Aorta (tissue), 5 donors: ENCODE measurements at regions not wholly inside any gene's neighbourhood (a gene's known extent, or its start where the extent isn't known, plus 50 kb on each side); places are given as distances from the start of the nearest gene placed in this dataset.
"Not testable (repeated sequence)": the region's sequence is repeated elsewhere in the genome, so short reads cannot be mapped to it uniquely, and the experiment has no call there.

Experiments used
- ATAC-seq: fragments of 200-7000 bp; cut with Tn5 transposase; one replicate; pipeline ENCODE4 v1.9.1; 2022; ENCODE audit warnings: moderate library complexity; ENCODE audit not compliant: low FRiP score
- DNase-seq, 2 donors: peaks; one replicate each; pipeline ENCODE4 v3.0.0-alpha.2; 2020
- H3K27ac ChIP-seq, 2 donors: one replicate each; pipeline ENCODE4 v1.5.1; 2013; ENCODE audit warnings: low read length in 2 of 2, mild to moderate bottlenecking in 2 of 2, moderate library complexity in 2 of 2, control low read depth in 1 of 2, inconsistent platforms in 1 of 2, low read depth in 1 of 2
- H3K27me3 ChIP-seq, 2 donors: one replicate each; pipeline ENCODE4 v1.6.1; 2013; ENCODE audit warnings: control low read depth in 1 of 2, low read length in 1 of 2, mild to moderate bottlenecking in 1 of 2, moderate library complexity in 1 of 2; ENCODE audit not compliant: insufficient read depth in 2 of 2, control insufficient read depth in 1 of 2
- H3K36me3 ChIP-seq, 2 donors: one replicate each; pipeline ENCODE4 v1.6.1; 2013; ENCODE audit warnings: control low read depth in 1 of 2, low read length in 1 of 2, mild to moderate bottlenecking in 1 of 2; ENCODE audit not compliant: insufficient read depth in 2 of 2, control insufficient read depth in 1 of 2
- H3K4me1 ChIP-seq, 2 donors: one replicate each; pipeline ENCODE4 v1.6.1; 2013; ENCODE audit warnings: low read length in 2 of 2, control low read depth in 1 of 2, mild to moderate bottlenecking in 1 of 2, moderate library complexity in 1 of 2; ENCODE audit not compliant: insufficient read depth in 2 of 2, control insufficient read depth in 1 of 2
- H3K4me3 ChIP-seq, 2 donors: one replicate each; pipeline ENCODE4 v1.5.1; 2013; ENCODE audit warnings: low read length in 2 of 2, control low read depth in 1 of 2, mild to moderate bottlenecking in 1 of 2
- H3K9me3 ChIP-seq: one replicate; pipeline ENCODE4 v1.6.1; 2013; ENCODE audit warnings: mild to moderate bottlenecking, low read length; ENCODE audit not compliant: control insufficient read depth
- WGBS, 2 donors: extraction: QIAGEN DNeasy Blood & Tissue Kit; methylation state at CpG; one replicate each; pipeline ENCODE4 v1.1.7; 2013; 5-methylcytosine and 5-hydroxymethylcytosine counted together
- intact Hi-C, 2 donors: fragments of 100-400 bp; cut with DNase I; formaldehyde crosslinking; loops; one replicate each; pipeline versions ENCODE4 v1.14.2 to v1.15.0; 2022
- donor health status: healthy with polysubstance abuse.
- donor health status: Bipolar disorder and iron deficiency.
- donor health status: DM: no; HTN: no; CAD: no.
- donor health status: DM: no; HTN: no; CAD: no.
- donor health status: DM: yes; HTN: yes; CAD: no.

DNA sequence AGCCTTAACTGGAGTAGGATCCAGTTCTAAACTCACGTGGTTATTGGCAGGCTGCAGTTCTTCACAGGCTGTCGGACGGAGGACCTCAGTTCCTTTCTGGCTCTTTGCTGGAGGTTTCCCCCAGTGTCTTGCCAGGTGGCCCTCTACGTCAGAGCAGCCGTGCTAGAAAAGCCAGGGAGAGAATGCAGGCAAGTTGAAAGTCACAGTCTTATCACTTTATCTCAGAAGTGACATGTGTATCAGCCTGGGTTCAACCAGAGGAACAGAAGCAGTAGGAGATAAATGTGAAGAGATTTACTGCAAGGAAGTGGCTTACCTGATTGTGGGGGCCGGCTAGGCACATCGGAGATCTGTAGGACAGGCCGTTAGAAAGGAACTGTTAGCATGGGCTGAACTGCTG, 125.3 kb upstream of the BNIP2 start:
- H3K9me3 ChIP-seq = no peaks in the 10 kb centered on the region
- DNase-seq (no peak), ATAC-seq (no peak)
- 57 to 58% methylated on average over 8 of the region's 8 CpGs for WGBS, 2 donors
- H3K27ac ChIP-seq = no peak overlapping the region
- H3K4me1 ChIP-seq = no peaks in the 10 kb centered on the region
- intact Hi-C loops = no loop called here
- H3K27me3 ChIP-seq = no peaks in the 10 kb centered on the region
- no peaks in the 10 kb centered on the region for H3K36me3 ChIP-seq
- H3K4me3 ChIP-seq = no peak overlapping the region

DNA sequence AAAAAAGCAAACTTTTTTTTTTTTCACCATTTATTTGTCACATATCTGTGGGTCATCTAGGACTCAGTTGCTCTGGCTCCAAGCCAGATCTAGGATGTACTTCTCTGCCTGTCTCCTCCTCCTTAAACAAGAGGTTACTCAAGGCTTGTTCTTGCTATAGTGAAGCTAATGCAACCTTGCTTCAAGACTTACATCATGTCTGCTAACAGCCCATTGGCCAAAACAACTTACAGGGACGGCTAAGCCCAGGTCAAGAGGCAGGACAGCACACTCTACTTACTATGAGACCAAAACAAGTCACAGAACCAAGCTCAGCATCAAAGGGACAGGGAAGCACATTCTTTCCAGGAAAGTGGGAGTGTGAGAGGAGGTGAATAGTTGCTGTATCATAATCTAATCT, 123.8 kb upstream of the BNIP2 start:
- Histone ChIP-seq H3K36me3 (no peaks in the 10 kb centered on the region), H3K4me3 (no peak overlapping the region), H3K27me3 (no peaks in the 10 kb centered on the region), H3K4me1 (no peaks in the 10 kb centered on the region), H3K9me3 (no peaks in the 10 kb centered on the region), H3K27ac (no peak overlapping the region)
- ATAC-seq = no peak
- 27% methylated on average over 1 of the region's 1 CpG for WGBS, 2 donors
- intact Hi-C loops = no loop called here
- no peak for DNase-seq

DNA sequence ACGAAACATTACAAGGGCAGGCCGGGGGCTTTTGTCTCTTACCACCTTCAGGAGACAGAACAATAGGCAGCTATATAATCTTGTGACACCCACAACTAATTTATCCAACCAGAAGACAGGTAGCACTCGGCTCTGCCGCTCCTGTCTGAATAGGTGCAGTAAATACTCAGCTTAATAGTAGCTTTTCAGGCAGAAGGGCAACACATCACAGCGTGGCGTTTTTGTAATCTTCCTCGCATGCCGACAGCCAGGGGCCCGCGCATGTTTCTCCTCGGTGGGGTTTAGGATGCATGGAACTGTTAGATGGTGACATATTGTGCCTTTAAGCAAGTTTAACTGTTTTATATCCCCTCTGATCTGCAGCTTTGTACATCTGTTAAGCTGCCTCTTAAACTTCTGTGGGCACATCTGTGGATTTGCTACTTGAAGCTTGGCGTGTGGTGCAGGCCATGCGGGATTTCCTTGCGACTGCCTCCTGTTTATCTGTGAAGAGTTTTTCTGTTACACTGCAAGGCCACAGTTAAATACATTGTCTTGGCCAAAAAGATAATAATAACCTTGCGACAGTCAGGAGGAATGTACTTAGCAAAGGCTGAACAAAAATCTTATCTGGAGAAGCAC, 123.2 kb upstream of the BNIP2 start:
- H3K4me3 ChIP-seq = no peak overlapping the region
- H3K27me3 ChIP-seq = no peaks in the 10 kb centered on the region
- H3K27ac ChIP-seq = no peak overlapping the region
- H3K4me1 ChIP-seq = no peaks in the 10 kb centered on the region
- ATAC-seq (no peak), DNase-seq (no peak)
- no peaks in the 10 kb centered on the region for H3K9me3 ChIP-seq
- H3K36me3 ChIP-seq = no peaks in the 10 kb centered on the region
- WGBS, 2 donors = 15 to 20% methylated on average over 15 of the region's 15 CpGs
- intact Hi-C loops = no loop called here

DNA sequence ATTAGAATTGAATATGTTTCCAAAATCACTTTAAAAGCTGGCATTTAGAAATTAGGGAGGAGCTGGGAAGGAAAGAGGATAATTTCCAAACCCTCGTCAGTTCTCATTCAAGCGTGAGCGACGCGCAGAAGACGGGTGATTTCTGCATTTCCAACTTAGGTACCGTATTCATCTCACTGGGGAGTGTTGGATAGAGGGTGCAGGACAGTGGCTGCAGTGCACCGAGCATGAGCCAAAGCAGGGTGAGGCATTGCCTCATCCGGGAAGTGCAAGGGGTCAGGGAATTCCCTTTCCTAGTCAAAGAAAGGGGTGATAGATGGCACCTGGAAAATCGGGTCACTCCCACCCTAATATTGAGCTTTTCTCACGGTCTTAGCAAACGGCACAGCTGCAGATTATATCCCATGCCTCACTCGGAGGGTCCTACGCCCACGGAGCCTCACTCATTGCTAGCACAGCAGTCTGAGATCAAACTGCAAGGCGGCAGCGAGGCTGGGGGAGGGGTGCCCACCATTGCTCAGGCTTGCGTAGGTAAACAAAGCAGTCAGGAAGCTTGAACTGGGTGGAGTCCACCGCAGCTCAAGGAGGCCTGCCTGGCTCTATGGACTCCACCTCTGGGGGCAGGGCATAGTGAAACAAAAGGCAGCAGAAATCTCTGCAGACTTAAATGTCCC, 114.3 kb upstream of the BNIP2 start:
- ATAC-seq, DNase-seq, H3K4me3 ChIP-seq, H3K4me1 ChIP-seq, H3K27ac ChIP-seq, H3K27me3 ChIP-seq, H3K36me3 ChIP-seq, H3K9me3 ChIP-seq, intact Hi-C loops: not testable (repeated sequence)
- WGBS, 2 donors = 57 to 59% methylated on average over 19 of the region's 19 CpGs

DNA sequence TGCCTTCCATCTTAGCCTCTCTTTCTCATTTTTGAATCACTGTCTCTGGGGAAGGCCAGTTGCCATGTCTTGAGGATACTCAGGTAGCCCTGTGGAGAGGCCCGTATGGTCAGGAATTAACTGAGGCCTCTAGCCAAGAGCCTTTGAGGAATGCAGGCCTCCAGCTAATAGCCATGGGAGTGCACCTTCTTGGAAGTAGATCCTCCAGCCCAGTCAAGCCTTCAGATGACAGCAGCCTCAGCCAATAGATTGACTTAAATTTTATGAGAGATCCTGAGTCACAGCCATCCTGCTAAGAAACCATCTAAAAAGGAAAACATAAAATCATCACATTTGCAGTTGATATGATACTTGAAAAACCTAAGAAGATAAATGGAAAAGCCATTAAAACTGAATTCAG, 112.5 kb upstream of the BNIP2 start:
- Histone ChIP-seq H3K36me3 (no peaks in the 10 kb centered on the region), H3K27me3 (no peaks in the 10 kb centered on the region), H3K27ac (no peak overlapping the region), H3K4me1 (no peaks in the 10 kb centered on the region), H3K4me3 (no peak overlapping the region), H3K9me3 (peaks cover 4% of the 10 kb centered on the region)
- no peak for ATAC-seq
- intact Hi-C loops = no loop called here
- no peak for DNase-seq
- WGBS, 2 donors = 56 to 61% methylated on average over 1 of the region's 1 CpG

DNA sequence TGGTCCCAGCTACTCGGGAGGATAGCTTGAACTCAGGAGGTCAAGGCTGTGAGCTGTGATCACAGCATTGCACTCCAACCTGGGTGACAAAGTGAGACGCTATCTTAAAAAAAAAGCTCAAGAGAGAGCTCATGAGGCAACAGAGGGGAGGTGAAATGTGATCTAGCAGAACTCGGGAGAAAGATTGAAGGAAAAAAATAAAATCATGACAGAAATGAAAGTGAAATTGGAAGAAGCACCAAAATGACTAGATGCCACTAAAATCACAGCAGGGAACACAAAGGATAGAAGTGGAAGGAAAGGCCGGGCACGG, 109.4 kb upstream of the BNIP2 start:
- Histone ChIP-seq H3K27me3 (no peaks in the 10 kb centered on the region), H3K4me3 (no peak overlapping the region), H3K9me3 (peaks cover 4% of the 10 kb centered on the region), H3K4me1 (no peaks in the 10 kb centered on the region), H3K27ac (no peak overlapping the region), H3K36me3 (no peaks in the 10 kb centered on the region)
- ATAC-seq (no peak), DNase-seq (no peak)
- intact Hi-C loops = no loop called here
- 43 to 45% methylated on average over 5 of the region's 5 CpGs for WGBS, 2 donors

DNA sequence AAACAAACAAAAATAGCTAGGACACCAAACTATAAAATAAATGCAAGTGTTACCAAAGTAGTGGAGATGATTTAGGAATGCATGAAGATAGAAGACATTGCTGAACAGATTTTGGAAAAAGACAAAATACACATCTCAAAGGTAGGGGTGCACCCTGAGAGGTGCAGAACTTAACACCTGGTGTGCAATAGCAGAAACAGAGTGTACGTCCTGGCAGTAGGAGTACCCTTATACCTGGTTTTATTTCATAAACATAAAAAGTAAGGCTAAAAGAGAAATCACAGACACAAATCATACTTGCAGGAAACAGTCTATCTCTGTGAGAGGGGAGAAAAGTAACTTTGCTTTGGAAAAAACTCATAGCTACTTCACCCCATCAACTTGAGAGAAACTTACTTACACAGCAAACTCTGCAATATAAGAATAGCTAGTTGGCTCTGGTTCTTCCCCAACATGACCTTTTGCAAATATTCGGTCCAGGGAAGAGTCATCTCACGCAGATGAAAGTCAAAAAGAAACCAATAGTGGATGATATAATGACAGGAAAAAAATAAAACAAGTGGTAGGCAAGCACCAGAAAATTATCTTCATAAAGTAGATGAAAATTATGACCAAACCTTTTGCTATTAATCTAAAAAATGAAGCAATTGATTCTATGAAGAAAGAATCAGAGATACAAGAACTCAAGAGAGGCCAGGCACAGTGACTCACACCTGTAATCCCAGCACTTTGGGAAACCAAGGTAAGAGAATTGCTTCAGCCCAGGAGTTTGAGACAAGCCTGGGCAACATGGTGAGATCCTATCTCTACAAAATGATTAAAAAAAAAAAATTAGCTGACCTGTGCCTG, 108.9 kb upstream of the BNIP2 start:
- no peak overlapping the region for H3K27ac ChIP-seq
- ATAC-seq (no peak), DNase-seq (no peak)
- no peaks in the 10 kb centered on the region for H3K9me3 ChIP-seq
- no peak overlapping the region for H3K4me3 ChIP-seq
- WGBS, 2 donors = 74 to 76% methylated on average over 3 of the region's 3 CpGs
- no peaks in the 10 kb centered on the region for H3K36me3 ChIP-seq
- H3K4me1 ChIP-seq = no peaks in the 10 kb centered on the region
- intact Hi-C loops = no loop called here
- no peaks in the 10 kb centered on the region for H3K27me3 ChIP-seq

DNA sequence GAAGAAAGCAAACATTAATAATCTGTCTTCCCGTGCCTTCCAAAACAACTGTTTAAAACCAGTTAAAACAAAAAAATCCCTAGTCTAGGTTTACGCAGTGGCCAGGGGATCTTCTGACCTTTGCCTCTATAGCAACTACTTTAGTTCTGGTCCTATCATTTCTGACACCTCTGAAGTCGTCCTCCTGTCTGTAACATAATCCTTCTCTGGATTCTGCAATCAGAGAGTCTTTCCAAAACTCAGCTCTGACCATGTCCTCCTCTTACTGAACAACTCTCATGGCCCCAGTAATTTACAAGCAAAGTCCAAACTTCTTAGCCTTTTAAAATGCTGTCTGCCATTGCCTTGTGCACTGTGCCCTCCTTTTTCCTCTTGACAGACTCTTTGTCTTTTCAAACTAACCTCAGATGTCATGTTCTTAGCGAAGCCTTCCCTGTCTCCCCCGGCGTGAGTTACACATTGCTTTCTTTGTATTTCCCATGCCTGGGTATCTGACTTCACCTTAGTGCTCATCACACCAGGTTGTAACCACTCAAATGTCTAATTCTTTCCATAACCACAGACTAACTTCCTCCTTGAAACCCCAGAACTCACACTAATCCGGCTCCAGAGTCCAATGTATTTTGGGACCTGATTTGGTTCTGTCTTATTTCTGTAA, 105.2 kb upstream of the BNIP2 start:
- H3K4me3 ChIP-seq = no peak overlapping the region
- H3K27me3 ChIP-seq = no peaks in the 10 kb centered on the region
- WGBS, 2 donors = 21 to 27% methylated on average over 7 of the region's 7 CpGs
- H3K27ac ChIP-seq = no peak overlapping the region
- no peaks in the 10 kb centered on the region for H3K36me3 ChIP-seq
- intact Hi-C loops = no loop called here
- no peaks in the 10 kb centered on the region for H3K9me3 ChIP-seq
- DNase-seq = no peak
- no peaks in the 10 kb centered on the region for H3K4me1 ChIP-seq
- no peak for ATAC-seq
